Naive thymus-derived CD4-positive, alpha-beta T cell (primary cell): ENCODE measurements at regions not wholly inside any gene's neighbourhood (a gene's known extent, or its start where the extent isn't known, plus 50 kb on each side); places are given as distances from the start of the nearest gene placed in this dataset.

Experiments
- ATAC-seq: fragments of 150-1000 bp; cut with Tn5 transposase; 2 replicates; pipeline ENCODE4 v1.10.0; 2021; ENCODE audit warnings: mild to moderate bottlenecking, moderate library complexity
- CTCF ChIA-PET: fragments of 350-600 bp; sonication (Branson Sonifier 250); formaldehyde crosslinking; loops from one replicate; lab custom pipeline; 2021; ENCODE audit warnings: antibody characterized with exemption; lab: Charles Lee
- POLR2A ChIA-PET: fragments of 350-600 bp; sonication (Branson Sonifier 250); formaldehyde crosslinking; loops from one replicate; lab custom pipeline; 2021; ENCODE audit warnings: antibody characterized with exemption, inconsistent platforms; lab: Charles Lee
- DNase-seq, 9 donors: peaks; one replicate each; pipeline versions ENCODE4 v3.0.0 to v3.0.0-alpha.2; 2020 to 2022; ENCODE audit warnings: mixed read lengths in 1 of 9
- H3K27ac ChIP-seq: one replicate; pipeline ENCODE4 v1.7.0; 2013; ENCODE audit warnings: mild to moderate bottlenecking, low read depth, low read length, moderate library complexity
- H3K27me3 ChIP-seq, 2 donors: one replicate each; pipeline ENCODE4 v1.7.0; 2013; ENCODE audit warnings: low read length in 2 of 2, mild to moderate bottlenecking in 2 of 2, moderate library complexity in 2 of 2; ENCODE audit not compliant: control insufficient read depth in 2 of 2, insufficient read depth in 2 of 2
- H3K36me3 ChIP-seq, 3 experiments: 1 replicate in 2 of 3; 2 replicates in 1 of 3; pipeline ENCODE4 v1.7.0; 2013; ENCODE audit warnings: low read length in 3 of 3, mild to moderate bottlenecking in 3 of 3, moderate library complexity in 1 of 3; ENCODE audit not compliant: insufficient read depth in 3 of 3, control insufficient read depth in 2 of 3
- H3K4me1 ChIP-seq, 2 donors: one replicate each; pipeline ENCODE4 v1.7.0; 2013; ENCODE audit warnings: low read length in 2 of 2, mild to moderate bottlenecking in 2 of 2, moderate library complexity in 1 of 2; ENCODE audit not compliant: control insufficient read depth in 2 of 2, insufficient read depth in 2 of 2
- H3K4me3 ChIP-seq: 2 replicates; pipeline ENCODE4 v1.7.0; 2013; ENCODE audit warnings: mild to moderate bottlenecking, low read length
- H3K9me3 ChIP-seq, 3 experiments: 1 replicate in 2 of 3; 2 replicates in 1 of 3; pipeline ENCODE4 v1.7.0; 2013; ENCODE audit warnings: low read length in 3 of 3; ENCODE audit not compliant: control insufficient read depth in 2 of 3
- H3K27ac Mint-ChIP-seq, 9 donors: one replicate each; pipeline ENCODE4 v1.8.0; 2020 to 2022; ENCODE audit warnings: mixed read lengths in 9 of 9, mild to moderate bottlenecking in 8 of 9, moderate library complexity in 5 of 9, inconsistent platforms in 2 of 9
- H3K27me3 Mint-ChIP-seq, 5 donors: one replicate each; pipeline ENCODE4 v1.8.0; 2021 to 2022; ENCODE audit warnings: mixed read lengths in 5 of 5, mild to moderate bottlenecking in 1 of 5
- H3K36me3 Mint-ChIP-seq, 5 donors: one replicate each; pipeline ENCODE4 v1.8.0; 2020 to 2022; ENCODE audit warnings: mixed read lengths in 5 of 5, mild to moderate bottlenecking in 3 of 5, inconsistent platforms in 1 of 5
- H3K4me1 Mint-ChIP-seq, 7 donors: one replicate each; pipeline ENCODE4 v1.8.0; 2020 to 2022; ENCODE audit warnings: mixed read lengths in 7 of 7, mild to moderate bottlenecking in 3 of 7, inconsistent platforms in 1 of 7
- H3K4me3 Mint-ChIP-seq, 10 donors: one replicate each; pipeline ENCODE4 v1.8.0; 2020 to 2022; ENCODE audit warnings: mild to moderate bottlenecking in 10 of 10, mixed read lengths in 10 of 10, moderate library complexity in 6 of 10, inconsistent platforms in 2 of 10
- H3K9me3 Mint-ChIP-seq, 11 donors: one replicate each; pipeline ENCODE4 v1.8.0; 2020 to 2022; ENCODE audit warnings: mixed read lengths in 11 of 11, mild to moderate bottlenecking in 4 of 11, inconsistent platforms in 1 of 11, moderate library complexity in 1 of 11
- intact Hi-C, 2 donors: fragments of 100-400 bp; cut with micrococcal nuclease; formaldehyde crosslinking; loops; one replicate each; pipeline ENCODE4 v1.15.1; 2023

DNA sequence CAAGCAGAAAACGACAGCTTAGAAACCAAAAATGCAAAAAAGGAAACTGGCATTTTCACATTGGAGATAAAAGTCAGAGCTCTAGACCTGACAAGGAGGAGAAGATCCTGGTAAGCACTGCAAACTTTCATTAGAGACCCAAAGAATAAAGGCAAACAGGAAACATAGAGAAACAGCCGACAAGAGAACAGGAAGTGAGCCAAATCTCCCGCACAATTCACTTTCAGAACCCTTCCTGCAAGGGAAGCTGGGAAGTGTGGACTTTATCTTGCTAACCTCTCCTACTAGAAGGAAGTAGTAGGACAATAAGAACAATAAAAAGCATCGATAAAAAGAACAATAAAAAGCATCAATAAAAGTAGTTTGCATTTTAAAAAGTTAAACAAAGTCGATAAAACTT, 417.8 kb upstream of the SPHKAP start:
- DNase-seq = no peak
- no peak overlapping the region for H3K27ac Mint-ChIP-seq
- POLR2A ChIA-PET = no interaction called here
- H3K9me3 Mint-ChIP-seq = peaks cover 1 to 19% (median 5%) of the 10 kb centered on the region in 11 donors
- no peak for ATAC-seq
- CTCF ChIA-PET = no interaction called here
- no peak overlapping the region for H3K27ac ChIP-seq
- no peaks in the 10 kb centered on the region for H3K4me1 ChIP-seq
- no peaks in the 10 kb centered on the region for H3K36me3 Mint-ChIP-seq
- intact Hi-C loops = no loop called here
- H3K36me3 ChIP-seq = no peaks in the 10 kb centered on the region
- no peaks in the 10 kb centered on the region for H3K4me1 Mint-ChIP-seq
- no peaks in the 10 kb centered on the region for H3K27me3 Mint-ChIP-seq
- H3K4me3 ChIP-seq = no peak overlapping the region
- H3K4me3 Mint-ChIP-seq = no peak overlapping the region
- no peaks in the 10 kb centered on the region for H3K9me3 ChIP-seq
- no peaks in the 10 kb centered on the region for H3K27me3 ChIP-seq

DNA sequence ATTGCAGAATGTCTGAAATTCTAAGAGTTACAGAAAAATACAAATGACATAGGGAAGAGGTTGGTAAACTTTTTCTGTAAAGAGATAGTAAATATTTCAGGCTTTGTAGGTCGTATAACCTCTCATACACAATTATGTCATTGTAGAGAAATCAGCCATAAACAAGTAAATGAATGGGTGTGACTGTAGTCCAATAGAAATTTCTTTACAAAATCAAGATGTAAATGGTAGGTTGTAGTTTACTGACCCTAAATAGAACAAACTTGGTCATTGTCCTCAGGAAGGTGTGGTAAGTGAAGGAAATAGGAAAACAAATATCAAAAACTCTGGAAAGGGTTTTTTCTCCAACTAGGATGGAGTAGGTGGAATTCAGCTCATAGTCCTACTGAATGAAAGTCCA, 415.5 kb upstream of the SPHKAP start:
- H3K27ac Mint-ChIP-seq = no peak overlapping the region
- Histone ChIP-seq H3K9me3 (no peaks in the 10 kb centered on the region), H3K27ac (no peak overlapping the region), H3K27me3 (no peaks in the 10 kb centered on the region), H3K4me3 (no peak overlapping the region), H3K36me3 (no peaks in the 10 kb centered on the region), H3K4me1 (no peaks in the 10 kb centered on the region)
- ATAC-seq (no peak), DNase-seq (no peak)
- peaks cover 1 to 19% (median 7%) of the 10 kb centered on the region in 11 donors for H3K9me3 Mint-ChIP-seq
- CTCF ChIA-PET = no interaction called here
- H3K27me3 Mint-ChIP-seq = no peaks in the 10 kb centered on the region
- H3K4me1 Mint-ChIP-seq = no peaks in the 10 kb centered on the region
- intact Hi-C loops = no loop called here
- POLR2A ChIA-PET = no interaction called here
- no peak overlapping the region for H3K4me3 Mint-ChIP-seq
- H3K36me3 Mint-ChIP-seq = no peaks in the 10 kb centered on the region

DNA sequence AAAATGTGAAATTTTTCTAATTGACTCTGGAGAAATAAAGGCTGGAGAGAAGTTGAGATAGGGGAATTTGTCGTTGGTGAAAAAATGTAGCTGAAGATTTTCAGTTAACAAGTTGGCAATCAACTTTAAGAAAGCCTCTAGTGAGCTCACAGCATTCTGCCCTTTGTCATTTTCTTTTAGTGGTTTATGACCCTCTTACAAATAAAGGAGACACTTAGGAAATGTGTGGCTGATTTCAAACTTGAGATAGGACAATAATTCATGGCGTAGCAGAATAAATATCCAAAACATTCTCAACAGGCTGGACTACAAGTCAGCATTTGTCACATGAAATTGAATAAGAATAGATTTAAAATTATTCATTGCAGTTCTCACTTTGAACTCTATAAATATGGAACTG, 412.5 kb upstream of the SPHKAP start:
- intact Hi-C loops = no loop called here
- Mint-ChIP-seq H3K27me3 (no peaks in the 10 kb centered on the region), H3K4me1 (no peaks in the 10 kb centered on the region), H3K9me3 (peaks cover under 1 to 16% (median 6%) of the 10 kb centered on the region in 11 donors), H3K4me3 (no peak overlapping the region), H3K36me3 (no peaks in the 10 kb centered on the region), H3K27ac (no peak overlapping the region)
- CTCF ChIA-PET = no interaction called here
- H3K9me3 ChIP-seq = no peaks in the 10 kb centered on the region
- H3K27ac ChIP-seq = no peak overlapping the region
- H3K36me3 ChIP-seq = no peaks in the 10 kb centered on the region
- DNase-seq (no peak), ATAC-seq (no peak)
- no peaks in the 10 kb centered on the region for H3K27me3 ChIP-seq
- no peak overlapping the region for H3K4me3 ChIP-seq
- POLR2A ChIA-PET = no interaction called here
- H3K4me1 ChIP-seq = no peaks in the 10 kb centered on the region

DNA sequence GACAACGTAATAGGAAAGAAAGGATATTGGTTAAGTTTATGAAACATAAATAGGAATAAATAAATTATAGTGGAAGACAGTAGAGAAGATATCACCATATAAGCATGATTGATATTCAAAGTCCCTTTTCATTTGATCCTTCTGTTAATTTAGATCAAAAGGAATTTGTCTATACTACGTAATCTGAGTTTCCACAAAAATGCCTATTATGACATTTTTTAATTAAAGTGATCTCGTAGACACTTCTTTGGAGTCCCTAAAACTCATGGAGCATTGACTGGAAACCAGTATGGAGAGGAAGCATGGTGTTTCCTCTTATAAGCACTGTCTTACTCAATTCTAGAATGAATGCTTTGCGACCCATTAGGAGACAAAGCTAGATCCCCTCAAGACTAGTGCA, 411.4 kb upstream of the SPHKAP start:
- no peaks in the 10 kb centered on the region for H3K4me1 ChIP-seq
- H3K4me3 Mint-ChIP-seq = no peak overlapping the region
- H3K4me3 ChIP-seq = no peak overlapping the region
- no peaks in the 10 kb centered on the region for H3K9me3 ChIP-seq
- no peak overlapping the region for H3K27ac ChIP-seq
- CTCF ChIA-PET = no interaction called here
- no peaks in the 10 kb centered on the region for H3K4me1 Mint-ChIP-seq
- no peaks in the 10 kb centered on the region for H3K27me3 Mint-ChIP-seq
- H3K27ac Mint-ChIP-seq = no peak overlapping the region
- POLR2A ChIA-PET = no interaction called here
- intact Hi-C loops = no loop called here
- no peaks in the 10 kb centered on the region for H3K36me3 ChIP-seq
- H3K9me3 Mint-ChIP-seq = peaks cover 0 to 21% (median 9%) of the 10 kb centered on the region in 11 donors
- H3K36me3 Mint-ChIP-seq = no peaks in the 10 kb centered on the region
- no peak for ATAC-seq
- no peak for DNase-seq
- H3K27me3 ChIP-seq = no peaks in the 10 kb centered on the region

DNA sequence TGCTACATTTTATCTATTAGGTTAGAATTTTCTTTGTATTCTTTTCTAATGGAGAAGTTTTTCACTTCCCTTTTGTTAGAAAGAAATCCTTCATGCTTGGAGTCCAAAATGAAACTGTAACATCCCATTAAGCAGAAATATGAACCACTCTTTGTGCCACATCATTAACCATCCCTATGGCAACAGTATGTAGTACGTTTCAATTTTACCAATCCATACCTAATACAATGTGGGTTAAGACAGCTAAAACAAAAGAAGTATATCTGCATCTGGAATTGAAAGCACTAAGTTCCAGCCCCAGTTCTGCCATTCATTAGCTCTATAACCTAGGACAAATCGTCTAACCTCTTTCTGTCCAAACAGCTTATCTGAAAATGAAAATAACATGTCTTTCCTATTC, 409.2 kb upstream of the SPHKAP start:
- Histone ChIP-seq H3K4me3 (no peak overlapping the region), H3K27me3 (no peaks in the 10 kb centered on the region), H3K36me3 (no peaks in the 10 kb centered on the region), H3K4me1 (no peaks in the 10 kb centered on the region), H3K27ac (no peak overlapping the region), H3K9me3 (no peaks in the 10 kb centered on the region)
- ChIA-PET CTCF (no interaction called here), POLR2A (no interaction called here)
- Mint-ChIP-seq H3K4me1 (no peaks in the 10 kb centered on the region), H3K27ac (no peak overlapping the region), H3K4me3 (no peak overlapping the region), H3K9me3 (peaks cover 0 to 16% (median 7%) of the 10 kb centered on the region in 11 donors), H3K27me3 (no peaks in the 10 kb centered on the region), H3K36me3 (no peaks in the 10 kb centered on the region)
- no peak for DNase-seq
- intact Hi-C loops = no loop called here
- no peak for ATAC-seq

DNA sequence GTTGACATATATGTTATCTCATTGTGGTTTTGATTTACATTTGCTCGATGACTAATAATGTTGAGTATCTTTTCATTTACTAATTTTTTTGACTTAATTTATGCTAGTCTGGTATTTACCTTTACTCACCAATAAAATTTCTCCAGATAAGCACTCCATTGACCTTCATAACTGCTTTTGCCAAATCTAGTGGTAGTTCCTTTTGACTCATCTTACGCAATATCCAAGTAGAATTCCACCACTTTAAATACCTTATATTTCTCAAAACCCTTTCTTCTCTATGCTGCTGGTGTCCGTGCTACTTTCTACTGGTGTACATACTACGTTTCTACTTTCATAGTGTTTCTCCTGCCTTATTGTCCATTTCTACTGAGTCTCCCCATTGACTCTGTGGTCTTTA, 407.6 kb upstream of the SPHKAP start:
- H3K27me3 Mint-ChIP-seq = no peaks in the 10 kb centered on the region
- H3K36me3 Mint-ChIP-seq = no peaks in the 10 kb centered on the region
- no peaks in the 10 kb centered on the region for H3K4me1 Mint-ChIP-seq
- Histone ChIP-seq H3K4me3 (no peak overlapping the region), H3K27me3 (no peaks in the 10 kb centered on the region), H3K4me1 (no peaks in the 10 kb centered on the region), H3K36me3 (no peaks in the 10 kb centered on the region), H3K9me3 (no peaks in the 10 kb centered on the region), H3K27ac (no peak overlapping the region)
- POLR2A ChIA-PET = no interaction called here
- ATAC-seq = no peak
- no peak for DNase-seq
- no peak overlapping the region for H3K27ac Mint-ChIP-seq
- no peak overlapping the region for H3K4me3 Mint-ChIP-seq
- intact Hi-C loops = no loop called here
- CTCF ChIA-PET = no interaction called here
- H3K9me3 Mint-ChIP-seq = peaks cover 0 to 21% (median 6%) of the 10 kb centered on the region in 11 donors

DNA sequence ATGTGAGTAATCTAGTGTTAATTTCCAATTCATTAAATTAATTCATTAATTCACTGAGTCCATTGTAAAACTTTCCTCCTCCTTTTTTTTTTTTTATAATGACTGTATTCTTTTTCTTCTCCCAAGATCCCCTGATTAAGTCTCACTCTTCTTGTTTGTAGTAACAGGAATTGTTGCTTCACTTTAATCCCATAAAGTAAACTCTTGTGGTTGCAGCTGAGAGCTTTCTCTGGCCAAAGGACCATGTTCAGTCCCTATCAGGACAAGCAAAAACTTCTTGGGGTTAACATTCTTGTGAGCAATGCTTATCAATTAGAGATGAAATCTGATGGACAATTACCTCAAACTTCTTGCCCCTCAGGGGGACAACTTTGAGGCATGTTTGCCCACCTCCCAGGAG, 400.2 kb upstream of the SPHKAP start:
- no peak overlapping the region for H3K27ac Mint-ChIP-seq
- Histone ChIP-seq H3K27ac (no peak overlapping the region), H3K4me3 (no peak overlapping the region), H3K27me3 (no peaks in the 10 kb centered on the region), H3K9me3 (no peaks in the 10 kb centered on the region), H3K36me3 (no peaks in the 10 kb centered on the region), H3K4me1 (no peaks in the 10 kb centered on the region)
- peaks cover 0 to 4% (median 0%) of the 10 kb centered on the region in 5 donors for H3K36me3 Mint-ChIP-seq
- CTCF ChIA-PET = no interaction called here
- POLR2A ChIA-PET = no interaction called here
- no peak overlapping the region for H3K4me3 Mint-ChIP-seq
- intact Hi-C loops = no loop called here
- DNase-seq (no peak), ATAC-seq (no peak)
- H3K27me3 Mint-ChIP-seq = no peaks in the 10 kb centered on the region
- H3K9me3 Mint-ChIP-seq = peaks cover 0 to 19% (median 4%) of the 10 kb centered on the region in 11 donors
- no peaks in the 10 kb centered on the region for H3K4me1 Mint-ChIP-seq
